ENCODE measurements at regions not wholly inside any gene's neighbourhood (a gene's known extent, or its start where the extent isn't known, plus 50 kb on each side); places are given as distances from the start of the nearest gene placed in this dataset.
"Not testable (repeated sequence)": the region's sequence is repeated elsewhere in the genome, so short reads cannot be mapped to it uniquely, and the experiment has no call there.

DNA sequence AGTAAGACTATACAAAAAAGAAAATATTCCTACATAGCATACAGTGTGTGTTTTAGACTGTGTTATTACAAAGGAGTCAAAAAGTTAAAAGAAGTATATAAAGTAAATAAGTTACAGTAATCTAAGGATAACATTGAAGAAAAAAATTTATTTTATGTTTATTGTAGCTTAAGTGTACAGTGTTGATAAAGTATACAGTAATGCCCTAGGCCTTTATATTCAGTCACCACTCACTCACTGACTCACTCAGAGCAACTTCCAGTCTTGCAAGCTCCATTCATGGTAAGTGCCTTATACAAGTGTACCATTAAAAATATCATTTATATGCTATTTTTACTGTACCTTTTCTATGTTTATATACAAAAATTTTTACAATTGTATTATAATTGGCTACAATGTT is 220.1 kb downstream of the BCHE start:
- H3K4me1 Mint-ChIP-seq (ENCODE audit: low read depth): peaks cover 11% of the 10 kb centered on the region
- TF ChIP-seq, protein P1, sequence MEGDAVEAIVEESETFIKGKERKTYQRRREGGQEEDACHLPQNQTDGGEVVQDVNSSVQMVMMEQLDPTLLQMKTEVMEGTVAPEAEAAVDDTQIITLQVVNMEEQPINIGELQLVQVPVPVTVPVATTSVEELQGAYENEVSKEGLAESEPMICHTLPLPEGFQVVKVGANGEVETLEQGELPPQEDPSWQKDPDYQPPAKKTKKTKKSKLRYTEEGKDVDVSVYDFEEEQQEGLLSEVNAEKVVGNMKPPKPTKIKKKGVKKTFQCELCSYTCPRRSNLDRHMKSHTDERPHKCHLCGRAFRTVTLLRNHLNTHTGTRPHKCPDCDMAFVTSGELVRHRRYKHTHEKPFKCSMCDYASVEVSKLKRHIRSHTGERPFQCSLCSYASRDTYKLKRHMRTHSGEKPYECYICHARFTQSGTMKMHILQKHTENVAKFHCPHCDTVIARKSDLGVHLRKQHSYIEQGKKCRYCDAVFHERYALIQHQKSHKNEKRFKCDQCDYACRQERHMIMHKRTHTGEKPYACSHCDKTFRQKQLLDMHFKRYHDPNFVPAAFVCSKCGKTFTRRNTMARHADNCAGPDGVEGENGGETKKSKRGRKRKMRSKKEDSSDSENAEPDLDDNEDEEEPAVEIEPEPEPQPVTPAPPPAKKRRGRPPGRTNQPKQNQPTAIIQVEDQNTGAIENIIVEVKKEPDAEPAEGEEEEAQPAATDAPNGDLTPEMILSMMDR (IDR thresholded peaks at IDR 0.05; ENCODE audit: unreplicated experiment): no peak
- H3K27me3 Mint-ChIP-seq: no peaks in the 10 kb centered on the region
- DNase-seq (ENCODE audit: low spot score, unreplicated experiment): no peak
- no peak overlapping the region for H3K27ac Mint-ChIP-seq
- H3K36me3 Mint-ChIP-seq (ENCODE audit: insufficient read depth): no peaks in the 10 kb centered on the region
- peaks cover 11% of the 10 kb centered on the region for H3K9me3 Mint-ChIP-seq (ENCODE audit: low read depth)
- H3K4me3 Mint-ChIP-seq (ENCODE audit: low read depth): no peak overlapping the region

GRCh38 chr3:165614337-165614736 is 222.9 kb downstream of the BCHE start:
- Mint-ChIP-seq H3K4me3 (ENCODE audit: low read depth) (no peak overlapping the region), H3K4me1 (ENCODE audit: low read depth) (peaks cover 4% of the 10 kb centered on the region), H3K36me3 (ENCODE audit: insufficient read depth) (no peaks in the 10 kb centered on the region), H3K27ac (no peak overlapping the region), H3K9me3 (ENCODE audit: low read depth) (peaks cover 11% of the 10 kb centered on the region), H3K27me3 (no peaks in the 10 kb centered on the region)
- TF ChIP-seq, protein P1 (IDR thresholded peaks at IDR 0.05; ENCODE audit: unreplicated experiment): no peak
- DNase-seq (ENCODE audit: low spot score, unreplicated experiment): no peak

DNA sequence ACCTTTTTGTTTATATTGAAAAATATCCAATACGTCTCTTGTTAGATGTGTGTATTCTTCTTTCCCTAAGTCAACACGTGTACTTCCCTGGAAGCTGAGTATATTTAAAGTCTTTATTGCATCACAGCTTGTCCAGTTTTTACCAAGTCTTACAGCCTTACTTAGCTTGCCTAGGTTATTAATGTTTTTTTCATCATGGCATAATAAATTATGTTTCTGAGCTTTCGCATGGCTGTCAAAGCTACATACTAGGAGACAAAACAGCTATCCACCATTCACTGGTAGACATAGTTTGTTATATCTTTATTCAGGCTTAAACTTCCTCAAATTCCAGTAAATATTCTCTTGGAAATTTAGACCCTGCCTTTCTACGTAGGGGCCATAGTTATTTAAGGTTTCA is 224.2 kb downstream of the BCHE start:
- TF ChIP-seq, protein P1 (IDR thresholded peaks at IDR 0.05; ENCODE audit: unreplicated experiment): no peak

DNA sequence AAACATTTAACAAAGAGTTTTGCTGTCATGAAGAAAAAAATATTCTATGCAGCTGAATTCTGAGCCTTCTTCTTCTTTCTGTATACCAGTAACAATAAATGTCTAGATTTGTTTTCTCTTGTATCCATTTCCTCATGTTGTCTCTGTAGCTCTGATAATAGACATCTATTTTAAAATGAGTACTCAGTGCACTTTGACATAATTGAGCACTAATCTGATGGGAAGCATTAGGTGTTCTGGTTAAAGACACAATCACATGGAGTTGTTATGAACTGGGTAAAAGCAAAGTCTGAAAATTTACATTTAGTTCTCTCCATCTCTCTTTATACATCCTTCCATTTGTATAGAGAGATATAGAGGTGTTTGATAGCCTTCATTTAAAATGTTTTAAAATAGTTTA is 230.0 kb downstream of the BCHE start:
- DNase-seq (ENCODE audit: low spot score, unreplicated experiment): no peak
- TF ChIP-seq, protein P1 (IDR thresholded peaks at IDR 0.05; ENCODE audit: unreplicated experiment): no peak
- Mint-ChIP-seq H3K9me3 (ENCODE audit: low read depth) (no peaks in the 10 kb centered on the region), H3K27me3 (no peaks in the 10 kb centered on the region), H3K36me3 (ENCODE audit: insufficient read depth) (no peaks in the 10 kb centered on the region), H3K4me3 (ENCODE audit: low read depth) (no peak overlapping the region), H3K4me1 (ENCODE audit: low read depth) (peaks cover 14% of the 10 kb centered on the region), H3K27ac (no peak overlapping the region)

More for the DNA sequence above, 224.2 kb downstream of the BCHE start:
- Mint-ChIP-seq H3K36me3 (ENCODE audit: insufficient read depth) (no peaks in the 10 kb centered on the region), H3K9me3 (ENCODE audit: low read depth) (peaks cover 2% of the 10 kb centered on the region), H3K27me3 (no peaks in the 10 kb centered on the region), H3K4me3 (ENCODE audit: low read depth) (no peak overlapping the region), H3K27ac (no peak overlapping the region), H3K4me1 (ENCODE audit: low read depth) (peaks cover 4% of the 10 kb centered on the region)
- no peak for DNase-seq (ENCODE audit: low spot score, unreplicated experiment)

GRCh38 chr3:165603196-165603595 is 234.0 kb downstream of the BCHE start:
- TF ChIP-seq, protein P1 (IDR thresholded peaks at IDR 0.05; ENCODE audit: unreplicated experiment): no peak
- H3K36me3 Mint-ChIP-seq (ENCODE audit: insufficient read depth): no peaks in the 10 kb centered on the region
- no peak overlapping the region for H3K4me3 Mint-ChIP-seq (ENCODE audit: low read depth)
- H3K27ac Mint-ChIP-seq: no peak overlapping the region
- peaks cover 11% of the 10 kb centered on the region for H3K4me1 Mint-ChIP-seq (ENCODE audit: low read depth)
- no peaks in the 10 kb centered on the region for H3K9me3 Mint-ChIP-seq (ENCODE audit: low read depth)
- H3K27me3 Mint-ChIP-seq: no peaks in the 10 kb centered on the region
- no peak for DNase-seq (ENCODE audit: low spot score, unreplicated experiment)

DNA sequence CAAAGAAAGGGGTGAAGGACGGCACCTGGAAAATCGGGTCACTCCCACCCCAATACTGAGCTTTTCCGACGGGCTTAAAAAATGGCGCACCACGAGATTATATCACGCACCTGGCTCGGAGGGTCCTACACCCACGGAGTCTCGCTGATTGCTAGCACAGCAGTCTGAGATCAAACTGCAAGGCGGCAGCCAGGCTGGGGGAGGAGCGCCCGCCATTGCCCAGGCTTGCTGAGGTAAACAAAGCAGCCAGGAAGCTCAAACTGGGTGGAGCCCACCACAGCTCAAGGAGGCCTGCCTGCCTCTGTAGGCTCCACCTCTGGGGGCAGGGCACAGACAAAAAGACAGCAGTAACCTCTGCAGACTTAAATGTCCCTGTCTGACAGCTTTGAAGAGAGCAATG is 264.7 kb downstream of the BCHE start:
- not testable (repeated sequence) for H3K9me3 Mint-ChIP-seq (ENCODE audit: low read depth); H3K4me3 Mint-ChIP-seq (ENCODE audit: low read depth); H3K36me3 Mint-ChIP-seq (ENCODE audit: insufficient read depth); H3K27me3 Mint-ChIP-seq; H3K4me1 Mint-ChIP-seq (ENCODE audit: low read depth); H3K27ac Mint-ChIP-seq; DNase-seq (ENCODE audit: low spot score, unreplicated experiment)
